ENCODE measurements at regions not wholly inside any gene's neighbourhood (a gene's known extent, or its start where the extent isn't known, plus 50 kb on each side); places are given as distances from the start of the nearest gene placed in this dataset.

DNA sequence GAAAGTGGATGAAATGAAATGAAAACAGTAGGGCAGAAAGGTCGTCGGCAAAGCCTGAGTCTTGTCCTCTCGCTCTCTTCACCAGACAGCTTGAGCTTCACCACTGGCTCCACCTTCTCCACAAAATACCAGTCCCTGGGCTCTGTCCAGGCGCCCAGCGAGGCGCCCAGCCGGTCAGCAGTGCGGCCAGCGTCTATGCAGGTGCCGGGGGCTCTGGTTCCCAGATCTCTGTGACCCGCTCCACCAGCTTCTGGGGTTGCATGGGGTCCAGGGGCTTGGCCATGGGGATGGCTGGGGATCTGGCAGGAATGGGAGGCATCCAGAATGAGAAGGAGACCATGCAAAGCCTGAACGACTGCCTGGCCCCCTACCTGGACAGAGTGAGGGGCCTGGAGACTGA lies 600.5 kb upstream of the ZP4 start:
- TF ChIP-seq, protein P1, sequence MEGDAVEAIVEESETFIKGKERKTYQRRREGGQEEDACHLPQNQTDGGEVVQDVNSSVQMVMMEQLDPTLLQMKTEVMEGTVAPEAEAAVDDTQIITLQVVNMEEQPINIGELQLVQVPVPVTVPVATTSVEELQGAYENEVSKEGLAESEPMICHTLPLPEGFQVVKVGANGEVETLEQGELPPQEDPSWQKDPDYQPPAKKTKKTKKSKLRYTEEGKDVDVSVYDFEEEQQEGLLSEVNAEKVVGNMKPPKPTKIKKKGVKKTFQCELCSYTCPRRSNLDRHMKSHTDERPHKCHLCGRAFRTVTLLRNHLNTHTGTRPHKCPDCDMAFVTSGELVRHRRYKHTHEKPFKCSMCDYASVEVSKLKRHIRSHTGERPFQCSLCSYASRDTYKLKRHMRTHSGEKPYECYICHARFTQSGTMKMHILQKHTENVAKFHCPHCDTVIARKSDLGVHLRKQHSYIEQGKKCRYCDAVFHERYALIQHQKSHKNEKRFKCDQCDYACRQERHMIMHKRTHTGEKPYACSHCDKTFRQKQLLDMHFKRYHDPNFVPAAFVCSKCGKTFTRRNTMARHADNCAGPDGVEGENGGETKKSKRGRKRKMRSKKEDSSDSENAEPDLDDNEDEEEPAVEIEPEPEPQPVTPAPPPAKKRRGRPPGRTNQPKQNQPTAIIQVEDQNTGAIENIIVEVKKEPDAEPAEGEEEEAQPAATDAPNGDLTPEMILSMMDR (tag by site-specific recombination; IDR thresholded peaks at IDR 0.05) = no peak
- TF ChIP-seq, protein P2, sequence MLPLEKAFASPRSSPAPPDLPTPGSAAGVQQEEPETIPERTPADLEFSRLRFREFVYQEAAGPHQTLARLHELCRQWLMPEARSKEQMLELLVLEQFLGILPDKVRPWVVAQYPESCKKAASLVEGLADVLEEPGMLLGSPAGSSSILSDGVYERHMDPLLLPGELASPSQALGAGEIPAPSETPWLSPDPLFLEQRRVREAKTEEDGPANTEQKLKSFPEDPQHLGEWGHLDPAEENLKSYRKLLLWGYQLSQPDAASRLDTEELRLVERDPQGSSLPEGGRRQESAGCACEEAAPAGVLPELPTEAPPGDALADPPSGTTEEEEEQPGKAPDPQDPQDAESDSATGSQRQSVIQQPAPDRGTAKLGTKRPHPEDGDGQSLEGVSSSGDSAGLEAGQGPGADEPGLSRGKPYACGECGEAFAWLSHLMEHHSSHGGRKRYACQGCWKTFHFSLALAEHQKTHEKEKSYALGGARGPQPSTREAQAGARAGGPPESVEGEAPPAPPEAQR (tag by site-specific recombination; IDR thresholded peaks at IDR 0.05) = no peak
- TF ChIP-seq KLF1 (tag by site-specific recombination; IDR thresholded peaks at IDR 0.05) = no peak
- no peak for TF ChIP-seq ZNF366 (tag by site-specific recombination; conservative IDR thresholded peaks at IDR 0.05)
- no peak for TF ChIP-seq ZNF169 (tag by site-specific recombination; IDR thresholded peaks at IDR 0.05)
- TF ChIP-seq ZNF660 (tag by site-specific recombination; IDR thresholded peaks at IDR 0.05) = no peak
- TF ChIP-seq ZNF10 (tag by site-specific recombination; IDR thresholded peaks at IDR 0.05) = no peak
- no peak for TF ChIP-seq ZSCAN30 (tag by site-specific recombination; IDR thresholded peaks at IDR 0.05)
- TF ChIP-seq, protein P3, sequence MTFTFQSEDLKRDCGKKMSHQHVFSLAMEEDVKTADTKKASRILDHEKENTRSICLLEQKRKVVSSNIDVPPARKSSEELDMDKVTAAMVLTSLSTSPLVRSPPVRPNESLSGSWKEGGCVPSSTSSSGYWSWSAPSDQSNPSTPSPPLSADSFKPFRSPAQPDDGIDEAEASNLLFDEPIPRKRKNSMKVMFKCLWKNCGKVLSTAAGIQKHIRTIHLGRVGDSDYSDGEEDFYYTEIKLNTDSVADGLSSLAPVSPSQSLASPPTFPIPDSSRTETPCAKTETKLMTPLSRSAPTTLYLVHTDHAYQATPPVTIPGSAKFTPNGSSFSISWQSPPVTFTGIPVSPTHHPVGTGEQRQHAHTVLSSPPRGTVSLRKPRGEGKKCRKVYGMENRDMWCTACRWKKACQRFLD (tag by site-specific recombination; IDR thresholded peaks at IDR 0.05) = no peak
- TF ChIP-seq KLF16 (tag by site-specific recombination; IDR thresholded peaks at IDR 0.05) = no peak
- TF ChIP-seq ZNF629 (tag by site-specific recombination; IDR thresholded peaks at IDR 0.05) = no peak
- no peak for TF ChIP-seq ZEB2 (tag by site-specific recombination; IDR thresholded peaks at IDR 0.05)
- TF ChIP-seq ZFP41 (tag by site-specific recombination; IDR thresholded peaks at IDR 0.05; ENCODE audit: borderline replicate concordance) = no peak
